ENCODE measurements at regions not wholly inside any gene's neighbourhood (a gene's known extent, or its start where the extent isn't known, plus 50 kb on each side); places are given as distances from the start of the nearest gene placed in this dataset.
A peak's percentile ranks its signal among the peaks of the same experiment; 100 is the strongest.

DNA sequence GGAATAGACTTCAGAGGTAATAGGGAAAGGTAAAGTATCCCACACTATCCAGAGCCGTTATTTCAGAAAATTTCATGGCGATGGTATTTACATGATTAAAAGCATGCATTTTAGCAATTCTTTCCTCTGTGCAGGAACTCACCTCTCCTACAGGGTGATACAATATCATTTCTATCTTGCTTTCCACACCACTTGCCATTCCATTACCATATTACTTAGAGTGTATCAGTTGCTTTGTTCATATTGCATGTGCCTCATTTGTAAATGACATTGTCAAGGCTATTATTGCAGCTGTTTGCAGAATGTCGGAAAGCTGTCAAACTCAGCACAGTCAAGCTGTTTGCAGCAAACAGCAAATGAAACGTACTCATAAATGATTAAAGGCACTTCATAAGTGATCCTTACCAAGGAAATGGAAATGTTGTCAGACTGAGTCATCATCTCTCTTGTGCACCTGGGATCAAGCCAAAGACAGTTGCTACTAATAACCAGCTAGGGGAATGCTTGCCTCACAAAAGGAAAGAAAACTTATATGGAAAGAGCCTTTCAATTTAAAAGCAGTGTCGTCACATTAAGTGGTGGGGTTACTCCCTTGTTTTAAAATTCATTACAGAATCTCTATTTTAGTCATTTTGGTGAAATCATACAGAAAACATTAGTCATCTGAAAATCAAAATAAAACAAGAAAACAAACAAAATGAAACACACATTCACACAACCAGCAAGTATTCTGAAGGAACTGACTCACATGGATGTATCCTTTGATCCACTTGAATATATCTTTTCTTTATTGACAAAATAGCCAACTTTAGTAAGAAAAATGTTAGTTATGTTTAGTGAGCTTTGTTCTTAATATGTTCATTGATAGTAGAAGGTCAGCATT, 1064.1 kb upstream of the CNTNAP5 start:
- DNase-seq (ENCODE audit: low read depth), result peak; percentile 18

DNA sequence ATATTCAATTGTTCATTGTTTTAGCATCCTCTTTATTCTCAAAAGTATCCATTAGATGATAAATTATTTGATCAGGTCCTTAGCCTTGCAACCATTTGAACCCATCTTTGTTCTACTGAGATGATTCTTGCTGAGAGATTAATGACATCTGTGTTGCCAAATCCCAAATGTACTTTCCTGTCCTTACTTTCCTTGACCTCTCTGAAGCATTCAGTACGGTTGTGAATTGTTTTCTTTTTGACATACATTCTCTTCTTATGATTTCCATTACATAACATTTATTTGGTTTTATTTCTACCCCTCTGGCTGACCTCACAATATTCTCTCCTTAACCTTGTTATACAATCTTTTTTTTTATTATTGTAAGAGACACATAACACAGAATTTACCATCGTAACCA, 1058.6 kb upstream of the CNTNAP5 start:
- no peak for DNase-seq (ENCODE audit: low read depth)

DNA sequence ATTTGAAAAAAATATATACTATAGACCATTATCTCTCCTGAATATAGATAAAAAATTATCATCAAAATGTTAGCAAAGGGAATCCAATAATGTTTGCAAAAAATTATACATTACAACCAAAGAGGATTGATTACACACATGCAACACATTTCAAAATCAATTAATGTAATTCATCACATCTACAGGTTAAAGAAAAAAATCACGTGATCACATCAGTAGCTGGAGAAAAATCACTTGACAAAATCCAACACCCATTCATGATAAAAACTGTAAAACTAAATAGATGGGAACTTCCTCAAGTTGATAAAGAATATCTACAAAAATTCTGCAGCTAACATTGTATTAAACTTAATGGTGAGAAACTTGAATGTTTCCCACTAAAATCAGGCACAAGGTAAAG, 1047.5 kb upstream of the CNTNAP5 start:
- no peak for DNase-seq (ENCODE audit: low read depth)

DNA sequence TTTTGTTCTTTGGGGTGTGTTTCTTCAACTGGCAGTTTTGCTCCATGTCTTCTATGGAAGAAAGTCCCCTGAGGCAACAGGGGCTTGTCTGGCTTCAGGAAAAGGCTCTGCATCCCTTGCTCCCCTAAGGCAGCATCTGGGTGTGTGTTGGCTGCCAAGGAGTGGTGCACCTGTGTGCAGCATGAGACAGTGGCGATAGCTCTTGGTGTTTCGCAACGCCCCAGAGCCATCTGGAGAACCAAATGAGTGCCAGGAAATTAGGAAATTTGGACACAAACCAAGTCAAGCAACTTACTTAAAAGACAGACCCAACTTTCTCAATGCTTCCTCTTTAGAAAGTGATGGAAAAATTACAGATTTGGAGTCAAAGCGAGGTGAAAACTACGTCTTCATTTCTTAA, 1044.4 kb upstream of the CNTNAP5 start:
- DNase-seq (ENCODE audit: low read depth), result no peak

DNA sequence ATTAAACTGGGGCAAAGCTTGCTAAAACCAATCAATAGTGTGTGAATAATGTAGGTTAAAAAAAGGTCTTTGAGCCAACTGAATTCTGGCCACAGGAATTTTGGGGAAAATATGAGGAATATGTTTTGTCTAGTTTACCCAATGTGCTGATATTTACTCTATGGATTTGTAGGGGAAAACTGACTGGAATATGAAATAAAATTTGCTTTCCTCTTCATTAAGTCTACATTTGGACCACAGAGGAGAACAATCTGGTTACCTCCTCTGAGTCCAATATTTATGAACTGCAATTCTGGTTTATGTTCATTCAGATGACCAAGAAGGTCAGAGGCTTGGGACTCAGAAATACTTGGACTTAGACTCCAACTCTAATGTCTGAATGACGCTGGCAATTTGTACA, 1042.2 kb upstream of the CNTNAP5 start:
- DNase-seq (ENCODE audit: low read depth), result no peak

DNA sequence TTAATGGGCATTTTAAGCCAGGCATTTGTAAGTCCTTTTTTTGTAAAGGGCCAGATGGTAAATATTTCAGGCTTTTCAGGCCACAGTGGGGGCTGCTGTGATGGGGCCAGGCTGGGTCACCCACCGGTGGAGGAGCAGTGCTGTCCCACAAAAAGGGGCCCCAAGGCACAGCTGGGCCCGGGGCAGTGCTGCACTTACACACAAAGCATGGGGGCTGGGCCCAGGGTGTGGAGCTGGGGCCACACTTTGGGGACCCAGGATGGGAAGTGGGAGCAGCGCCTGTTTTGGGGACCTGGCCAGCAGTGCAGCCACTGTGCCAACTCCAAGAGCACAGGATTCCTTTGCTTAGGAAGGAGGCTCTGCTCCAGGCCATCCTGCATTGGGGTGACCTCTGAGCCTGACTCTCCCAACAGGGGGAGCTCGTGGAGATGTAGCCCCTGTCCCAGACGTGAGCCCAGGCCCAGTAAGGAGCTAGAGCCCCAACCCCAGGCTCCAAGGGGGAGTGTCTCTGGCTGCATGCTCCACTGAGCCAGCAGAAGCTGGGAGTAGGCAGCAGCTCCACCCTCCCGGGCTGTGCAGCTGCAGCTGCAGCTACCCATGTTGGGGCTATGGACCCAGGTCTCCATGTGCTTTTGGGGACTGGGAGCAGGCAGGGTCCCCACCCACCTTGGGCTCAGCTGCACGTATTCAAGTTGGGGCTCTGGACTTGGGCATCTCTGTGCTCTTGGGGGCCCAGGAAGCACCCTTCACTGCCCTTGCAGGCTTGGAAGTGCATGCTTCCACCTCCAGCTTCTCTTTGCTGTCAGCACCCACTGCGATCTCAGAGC, 1036.5 kb upstream of the CNTNAP5 start:
- DNase-seq (ENCODE audit: low read depth), result no peak

DNA sequence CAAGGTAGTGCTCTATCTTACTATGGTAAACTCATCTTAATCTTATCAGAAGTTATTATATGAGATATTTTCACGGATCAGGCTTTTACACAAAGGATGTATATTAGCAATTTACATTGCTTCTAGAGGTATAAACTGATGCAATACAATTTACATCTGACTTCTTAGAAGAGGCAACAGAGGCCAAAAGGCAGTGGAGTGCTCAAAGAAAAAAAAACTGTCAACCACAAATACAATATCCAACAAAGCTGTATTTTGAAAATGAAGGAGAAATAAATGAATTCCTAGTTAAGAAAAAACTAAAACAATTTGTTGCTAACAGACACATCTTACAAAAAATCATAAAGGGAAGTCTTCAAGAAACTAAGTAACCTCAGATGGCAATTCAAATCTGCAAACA, 1031.5 kb upstream of the CNTNAP5 start:
- no peak for DNase-seq (ENCODE audit: low read depth)

DNA sequence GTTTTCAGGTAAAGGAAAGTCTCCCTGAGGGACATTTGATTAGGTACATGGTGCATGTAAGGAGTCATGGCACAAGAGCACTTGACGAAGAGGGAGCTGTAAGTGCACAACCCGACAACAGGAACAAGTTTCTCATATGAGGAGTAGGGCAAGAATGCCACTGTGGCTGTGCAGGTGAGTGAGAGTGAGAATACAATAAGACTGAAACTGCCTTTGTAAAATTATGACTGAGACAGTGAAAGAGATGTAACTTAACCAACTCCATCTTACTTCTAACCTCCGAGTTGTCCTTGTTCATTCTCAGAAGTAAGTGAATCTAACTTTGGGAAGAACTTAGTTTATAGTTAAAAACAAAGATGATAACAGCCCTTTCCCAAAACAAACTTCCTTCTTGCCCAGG, 1025.8 kb upstream of the CNTNAP5 start:
- no peak for DNase-seq (ENCODE audit: low read depth)

DNA sequence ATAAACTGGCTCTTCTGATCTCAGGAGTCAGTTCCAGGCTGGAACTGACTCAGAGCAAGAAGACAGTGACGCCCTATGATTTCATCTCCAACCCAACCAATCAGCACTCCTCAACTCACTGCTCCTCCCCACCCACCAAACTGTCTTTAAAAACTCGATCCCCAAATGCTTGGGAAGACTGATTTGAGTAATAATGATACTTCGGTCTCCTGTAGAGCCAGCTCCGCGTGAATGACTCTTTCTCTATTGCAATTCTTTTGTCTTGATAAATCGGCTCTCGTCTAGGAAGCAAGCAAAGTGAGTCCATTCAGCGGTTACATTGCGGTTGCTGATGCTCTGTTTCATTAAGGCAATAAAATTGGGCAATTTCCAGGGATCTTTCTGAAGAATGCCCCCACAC, 1025.3 kb upstream of the CNTNAP5 start:
- no peak for DNase-seq (ENCODE audit: low read depth)

DNA sequence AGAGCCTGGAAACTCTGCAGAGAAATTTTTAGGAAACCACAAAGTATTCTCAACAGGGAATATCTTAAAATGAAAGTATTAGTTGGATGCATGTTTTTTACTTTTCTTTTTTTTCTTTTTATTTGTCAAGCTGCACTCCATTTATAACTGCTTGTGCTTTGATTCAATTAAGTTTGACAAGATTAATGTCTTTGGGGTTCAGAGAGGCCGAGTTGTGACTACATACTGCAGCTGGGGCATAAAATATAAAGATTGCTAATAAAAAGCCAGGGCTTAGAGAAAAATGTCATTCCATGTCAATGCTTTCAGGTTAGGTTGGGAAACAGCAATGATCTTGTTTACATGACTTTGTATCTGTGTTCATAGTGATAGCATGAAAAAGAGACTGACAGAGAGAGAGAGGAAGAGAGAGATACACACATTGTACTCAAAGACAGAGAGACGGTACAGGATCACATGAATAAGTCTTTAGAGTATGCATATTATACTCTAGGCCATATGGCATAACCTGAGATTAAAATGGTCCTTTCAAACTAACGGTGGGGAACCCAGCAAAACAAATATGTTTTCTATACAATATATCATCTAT, 1022.3 kb upstream of the CNTNAP5 start:
- DNase-seq (ENCODE audit: low read depth), result no peak

DNA sequence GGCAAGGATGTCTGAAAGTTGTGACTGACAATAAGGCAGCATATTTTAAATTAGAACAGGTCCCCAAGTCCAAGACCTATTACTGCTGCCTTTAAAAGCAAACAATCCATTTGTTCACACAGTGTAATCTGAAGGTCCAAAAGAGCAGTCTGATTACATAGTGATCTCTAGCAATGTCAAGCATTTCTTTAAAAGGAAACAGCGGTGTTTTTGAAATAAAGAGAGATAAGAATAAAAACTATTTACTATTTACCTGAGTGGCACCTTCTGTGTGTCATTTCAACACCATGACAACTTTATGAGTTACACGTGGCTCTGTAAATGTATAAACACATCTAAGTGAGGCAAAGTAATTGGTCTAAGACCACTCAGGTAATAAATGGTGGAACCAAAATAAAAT, 1009.9 kb upstream of the CNTNAP5 start:
- no peak for DNase-seq (ENCODE audit: low read depth)

DNA sequence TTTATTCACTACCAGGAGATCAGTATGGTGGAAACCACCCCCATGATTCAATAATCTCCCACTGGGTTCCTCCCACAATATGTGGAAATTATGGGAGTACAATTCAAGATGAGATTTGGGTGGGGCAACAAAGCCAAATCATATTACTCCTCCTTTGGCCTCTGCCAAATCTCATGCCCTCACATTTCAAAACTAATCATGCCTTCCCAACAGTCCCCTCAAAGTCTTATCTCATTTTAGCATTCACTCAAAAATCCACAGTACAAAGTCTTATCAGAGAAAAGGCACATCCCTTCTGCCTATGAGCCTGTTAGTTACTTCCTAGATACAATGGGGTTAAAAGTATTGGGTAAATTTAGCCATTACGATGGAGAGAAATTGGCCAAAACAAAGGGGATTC, 989.5 kb upstream of the CNTNAP5 start:
- no peak for DNase-seq (ENCODE audit: low read depth)

DNA sequence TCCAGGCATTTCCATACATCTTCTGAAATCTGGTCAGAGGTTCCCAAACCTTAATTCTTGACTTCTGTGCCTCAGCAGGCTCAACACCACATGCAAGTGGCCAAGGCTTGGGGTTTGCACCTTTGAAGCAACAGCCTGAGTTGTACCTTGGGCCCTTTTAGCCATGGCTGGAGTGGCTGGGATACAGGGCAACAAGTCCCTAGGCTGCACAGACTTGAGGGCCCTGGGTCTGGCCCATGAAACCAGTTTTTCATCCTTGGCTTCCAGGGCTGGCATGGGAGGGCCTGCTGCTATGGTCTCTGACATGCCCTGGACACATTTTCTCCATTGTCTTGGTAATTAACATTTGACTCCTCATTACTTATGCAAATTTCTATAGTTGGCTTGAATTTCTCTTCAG, 988.8 kb upstream of the CNTNAP5 start:
- DNase-seq (ENCODE audit: low read depth), result no peak

DNA sequence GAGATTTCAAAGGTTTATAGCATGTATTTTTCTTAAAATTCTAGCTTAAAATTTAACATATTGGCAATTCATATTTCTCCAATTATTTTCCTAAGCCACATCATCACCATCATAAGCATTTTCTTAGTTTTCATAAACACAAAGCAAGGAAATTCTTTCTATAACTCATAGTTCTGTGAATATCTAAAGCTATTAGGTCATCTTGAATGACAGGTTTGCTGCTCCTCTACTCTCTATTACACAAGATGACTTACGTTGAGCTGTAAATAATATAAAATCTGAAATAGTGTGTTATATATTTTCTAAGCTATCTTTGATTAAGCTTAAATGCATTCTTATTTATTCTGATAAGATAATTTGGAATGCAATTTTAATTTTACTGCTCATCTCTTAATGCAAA, 984.6 kb upstream of the CNTNAP5 start:
- no peak for DNase-seq (ENCODE audit: low read depth)

DNA sequence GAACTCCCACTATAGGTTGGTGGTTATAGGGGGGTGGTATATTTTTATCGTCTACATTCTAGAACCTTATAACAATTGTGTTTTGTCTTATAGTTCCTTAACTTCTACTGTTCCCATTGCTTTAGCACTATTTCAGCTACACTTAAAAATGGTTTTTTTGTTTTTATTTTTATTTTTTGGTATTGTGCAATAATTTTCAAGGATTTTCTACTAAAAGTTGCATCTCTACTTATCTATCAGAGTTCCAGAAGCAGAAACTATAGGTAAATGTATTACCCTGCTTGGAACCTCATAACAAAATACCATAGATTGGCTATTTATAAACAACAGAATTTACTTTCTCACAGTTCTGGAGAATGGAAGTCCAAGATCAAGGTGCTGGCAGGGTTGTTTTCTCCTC, 981.6 kb upstream of the CNTNAP5 start:
- DNase-seq (ENCODE audit: low read depth), result no peak

DNA sequence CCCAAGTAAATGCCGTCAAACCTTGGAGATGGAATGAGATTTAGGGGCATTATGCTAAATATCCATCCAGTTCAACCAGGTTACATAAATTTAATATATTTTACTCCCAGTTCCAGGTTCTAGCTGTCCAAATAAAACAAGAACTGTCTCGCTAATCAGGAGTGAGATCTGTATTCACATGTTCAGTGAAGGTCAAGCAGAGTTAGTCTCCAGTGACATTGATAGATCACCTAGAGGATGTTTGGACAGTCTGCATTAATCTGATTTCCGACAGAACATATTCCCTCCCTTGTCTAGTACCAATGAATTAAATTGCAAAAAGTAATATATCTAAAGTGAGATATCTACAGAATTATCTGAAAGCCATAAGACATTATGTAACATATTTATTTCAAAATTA, 979.4 kb upstream of the CNTNAP5 start:
- DNase-seq (ENCODE audit: low read depth), result no peak

DNA sequence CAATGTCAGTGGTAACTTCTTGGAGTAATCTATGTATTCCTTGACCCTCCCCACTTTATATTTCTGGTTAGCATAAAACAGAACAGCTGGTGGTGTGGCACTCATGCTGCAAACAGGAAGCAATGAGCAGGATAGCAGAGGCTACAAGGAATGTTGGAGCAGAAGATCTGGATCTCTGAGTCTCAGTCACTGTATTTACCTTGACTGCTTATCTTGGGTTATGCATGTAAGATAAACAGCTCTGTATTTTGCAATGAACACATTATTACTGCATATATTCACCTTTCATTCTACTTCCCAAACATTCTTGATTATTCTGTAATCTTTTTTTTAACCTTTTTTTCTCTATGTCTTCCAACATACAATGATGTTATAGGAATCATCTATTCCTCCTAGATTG, 977.9 kb upstream of the CNTNAP5 start:
- no peak for DNase-seq (ENCODE audit: low read depth)

DNA sequence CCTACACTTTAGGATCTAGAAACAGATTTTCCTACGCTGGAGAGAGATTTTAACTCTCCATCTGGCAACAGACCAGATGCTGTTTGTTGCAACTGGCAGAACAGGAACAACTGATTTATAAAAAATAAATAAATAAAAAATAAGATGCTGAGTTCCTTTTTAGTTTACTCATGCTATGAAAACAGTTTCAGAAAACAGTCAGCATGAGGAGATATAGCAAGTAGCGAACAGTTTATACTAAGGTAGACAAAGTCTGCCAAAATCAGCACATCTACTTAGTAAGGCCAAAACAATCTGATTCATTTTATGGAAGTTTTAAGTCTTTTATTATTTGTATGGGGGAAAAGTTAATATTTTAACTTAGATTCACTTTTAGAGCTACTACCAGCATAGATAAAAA, 974.0 kb upstream of the CNTNAP5 start:
- no peak for DNase-seq (ENCODE audit: low read depth)

DNA sequence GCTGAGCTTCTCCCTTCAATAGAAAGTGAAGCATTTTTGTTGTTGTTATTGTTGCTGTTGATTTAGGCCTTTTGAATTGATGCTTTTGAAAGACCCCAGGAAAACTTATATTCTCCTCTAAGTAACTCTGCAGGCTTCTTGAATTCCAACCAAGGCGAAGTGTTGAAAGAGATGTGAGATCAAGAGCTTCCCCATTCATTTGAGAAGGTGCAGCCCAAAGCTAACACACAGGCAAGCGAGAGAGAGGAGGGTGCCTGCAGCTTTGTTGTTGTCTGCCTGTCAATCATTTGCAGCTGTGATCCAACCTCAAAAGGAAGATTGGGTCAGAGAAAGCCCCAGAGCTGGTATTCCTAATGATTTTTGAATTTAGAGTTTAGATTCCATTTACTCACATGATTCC, 963.6 kb upstream of the CNTNAP5 start:
- no peak for DNase-seq (ENCODE audit: low read depth)

DNA sequence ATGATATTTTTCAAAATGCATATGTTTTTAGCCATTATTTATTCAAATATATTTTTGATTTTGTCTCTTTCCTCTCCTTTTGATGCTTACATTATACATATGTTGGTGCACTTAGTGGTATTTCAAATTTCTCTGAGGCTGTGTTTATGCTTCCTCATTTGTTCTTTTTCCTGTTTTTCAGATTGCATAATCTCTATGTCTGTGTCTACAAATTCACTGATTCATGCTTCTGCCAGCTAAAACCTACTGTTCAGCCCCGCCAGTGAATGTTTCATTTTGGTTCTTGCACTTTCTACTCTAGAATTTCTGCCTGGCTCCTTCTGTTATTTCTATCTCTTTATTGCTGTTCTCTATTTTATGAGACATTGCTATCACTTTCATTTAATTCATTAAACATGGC, 951.7 kb upstream of the CNTNAP5 start:
- no peak for DNase-seq (ENCODE audit: low read depth)

DNA sequence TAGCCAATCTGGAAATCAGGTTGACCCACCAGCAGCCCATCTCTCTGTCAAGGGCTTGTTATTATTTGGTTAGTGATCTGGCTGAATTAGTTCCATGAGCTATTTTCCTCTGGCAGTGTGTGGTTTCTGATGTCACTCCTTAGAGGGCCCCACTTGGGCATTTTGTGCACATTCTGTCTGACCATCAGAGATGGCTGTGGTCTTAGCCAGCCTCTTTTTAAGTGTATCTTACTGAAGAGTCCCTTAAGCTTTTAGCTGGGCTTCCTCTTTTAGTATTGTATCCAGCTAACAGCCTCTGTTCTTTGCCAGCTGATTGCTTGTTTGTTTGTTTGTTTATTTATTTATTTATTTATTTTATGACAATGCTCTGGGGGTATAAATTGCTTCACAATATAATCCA, 951.1 kb upstream of the CNTNAP5 start:
- DNase-seq (ENCODE audit: low read depth), result no peak

DNA sequence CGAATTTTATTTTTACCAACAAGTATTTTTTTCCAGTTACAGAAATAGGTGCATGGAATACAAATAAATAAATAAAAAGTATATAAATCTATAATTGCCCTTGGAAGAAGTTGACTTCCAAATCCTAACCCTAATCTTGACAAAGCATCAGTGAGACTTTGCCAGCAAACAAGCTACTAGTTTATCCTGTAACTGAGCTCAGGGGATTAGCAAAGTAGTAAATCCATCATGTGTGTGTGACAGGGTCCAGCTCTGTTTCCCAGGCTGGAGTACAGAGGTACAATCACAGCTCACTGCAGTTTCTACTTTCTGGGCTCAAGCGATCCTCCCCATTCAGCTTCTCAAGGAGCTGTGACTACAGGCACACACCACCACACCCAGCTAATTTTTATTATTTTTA, 948.0 kb upstream of the CNTNAP5 start:
- DNase-seq (ENCODE audit: low read depth), result no peak

DNA sequence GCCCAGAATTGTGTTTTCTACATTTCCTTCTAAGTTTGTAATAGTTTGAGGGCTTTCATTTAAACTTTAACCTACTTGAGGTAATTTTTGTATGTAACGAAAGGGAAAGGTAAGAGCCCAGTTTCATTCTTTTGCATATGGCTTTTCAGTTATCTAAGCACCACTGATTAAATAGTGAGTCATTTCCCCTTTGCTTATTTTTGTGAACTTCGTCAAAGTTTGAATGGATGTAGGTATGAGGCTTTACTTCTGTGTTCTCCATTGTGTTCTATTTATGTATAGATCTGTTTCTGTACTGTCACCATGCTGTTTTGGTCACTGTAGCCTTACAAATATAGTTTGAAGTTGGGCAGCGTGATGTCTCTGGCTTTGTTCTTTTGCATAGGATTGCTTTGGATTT, 944.8 kb upstream of the CNTNAP5 start:
- DNase-seq (ENCODE audit: low read depth), result no peak

All from M059J (cell line).